Vagina (tissue), 2 donors: ENCODE measurements at regions not wholly inside any gene's neighbourhood (a gene's known extent, or its start where the extent isn't known, plus 50 kb on each side); places are given as distances from the start of the nearest gene placed in this dataset.

Experiments
- CTCF ChIP-seq, 3 experiments: fragments of 450-650 bp in 2 of 3; fragments of 200-600 bp in 1 of 3; sonication (generic) in 1 of 3; IDR thresholded peaks; one replicate each; pipeline ENCODE4 v1.5.1; 2017 to 2019; ENCODE audit warnings: antibody characterized with exemption in 3 of 3, mild to moderate bottlenecking in 2 of 3, moderate library complexity in 2 of 3
- POLR2A ChIP-seq, 2 donors: fragments of 450-650 bp; IDR thresholded peaks; one replicate each; pipeline ENCODE4 v1.6.1; 2017; ENCODE audit warnings: antibody characterized with exemption in 2 of 2, mild to moderate bottlenecking in 2 of 2, moderate library complexity in 2 of 2
- POLR2AphosphoS5 ChIP-seq, 2 donors: sonication (generic); formaldehyde crosslinking; IDR thresholded peaks; one replicate each; pipeline ENCODE4 v1.9.0; 2017; ENCODE audit warnings: antibody characterized with exemption in 2 of 2, mild to moderate bottlenecking in 2 of 2, low read depth in 1 of 2; ENCODE audit not compliant: insufficient read depth in 1 of 2

DNA sequence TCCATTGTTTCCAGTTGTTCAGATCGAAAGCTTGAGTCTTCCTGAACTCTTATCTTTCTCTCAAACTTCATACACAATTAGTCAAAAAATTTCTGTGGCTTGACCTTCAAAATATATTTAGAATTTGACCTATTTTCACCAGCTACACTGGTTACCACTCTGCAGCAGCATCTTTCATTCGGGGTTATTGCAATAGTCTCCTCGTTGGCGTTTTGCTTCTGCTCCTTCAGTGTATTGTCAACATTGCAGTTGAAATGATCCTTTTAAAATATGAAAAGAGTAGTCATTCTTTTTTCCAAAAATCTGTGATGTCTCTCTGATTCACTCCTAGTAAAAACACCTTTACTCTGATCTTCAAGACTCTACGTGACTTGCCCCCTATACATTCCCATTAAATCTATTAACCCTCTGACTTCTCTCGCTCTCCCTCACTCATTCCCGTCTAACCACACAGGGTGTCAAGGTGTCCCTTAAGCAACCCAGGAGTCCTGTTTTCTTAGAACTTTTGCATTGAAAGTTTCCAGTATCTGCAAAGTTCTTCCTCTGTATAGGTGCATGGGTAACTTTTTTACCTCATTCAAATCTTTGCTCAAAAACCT lies 480.2 kb upstream of the B3GALT2 start:
- no peak for TF ChIP-seq CTCF (IDR thresholded peaks at IDR 0.05)
- TF ChIP-seq POLR2A (IDR thresholded peaks at IDR 0.05) = no peak
- no peak for TF ChIP-seq POLR2AphosphoS5 (IDR thresholded peaks at IDR 0.05; ENCODE audit: insufficient read depth in 1 of 2, low read depth in 1 of 2)
